ENCODE measurements at regions not wholly inside any gene's neighbourhood (a gene's known extent, or its start where the extent isn't known, plus 50 kb on each side); places are given as distances from the start of the nearest gene placed in this dataset.
"Not testable (repeated sequence)": the region's sequence is repeated elsewhere in the genome, so short reads cannot be mapped to it uniquely, and the experiment has no call there.

DNA sequence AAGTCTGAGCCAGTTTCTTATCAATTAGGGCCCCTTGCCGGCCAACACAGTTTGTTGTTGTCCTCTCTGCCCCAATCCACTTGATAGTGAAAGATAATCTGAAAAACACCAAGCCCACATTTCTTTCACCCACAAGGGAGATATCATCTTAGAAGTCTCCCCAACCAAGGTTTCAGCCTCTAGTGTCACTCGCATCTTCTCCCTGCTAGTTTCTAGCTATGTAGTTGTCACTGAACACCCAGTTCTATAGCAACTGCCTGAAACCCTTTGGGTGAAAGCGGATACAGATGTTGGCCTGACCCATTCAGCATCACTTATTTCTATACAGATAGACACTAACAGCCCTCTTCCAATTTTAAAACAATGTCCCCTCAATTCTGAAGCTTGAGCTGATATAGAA lies 116.3 kb downstream of the BMP15 start:
- H3K36me3 Mint-ChIP-seq (ENCODE audit: low read depth) = no peaks in the 10 kb centered on the region
- no peaks in the 10 kb centered on the region for H3K4me1 Mint-ChIP-seq (ENCODE audit: low read depth)
- H3K27ac Mint-ChIP-seq = no peak overlapping the region
- intact Hi-C loops (cut with micrococcal nuclease) = no loop called here
- DNase-seq (ENCODE audit: low spot score) = no peak
- H3K4me3 Mint-ChIP-seq = no peak overlapping the region
- H3K27me3 Mint-ChIP-seq (ENCODE audit: insufficient read depth) = peaks cover 3% of the 10 kb centered on the region
- H3K9me3 Mint-ChIP-seq = no peaks in the 10 kb centered on the region

DNA sequence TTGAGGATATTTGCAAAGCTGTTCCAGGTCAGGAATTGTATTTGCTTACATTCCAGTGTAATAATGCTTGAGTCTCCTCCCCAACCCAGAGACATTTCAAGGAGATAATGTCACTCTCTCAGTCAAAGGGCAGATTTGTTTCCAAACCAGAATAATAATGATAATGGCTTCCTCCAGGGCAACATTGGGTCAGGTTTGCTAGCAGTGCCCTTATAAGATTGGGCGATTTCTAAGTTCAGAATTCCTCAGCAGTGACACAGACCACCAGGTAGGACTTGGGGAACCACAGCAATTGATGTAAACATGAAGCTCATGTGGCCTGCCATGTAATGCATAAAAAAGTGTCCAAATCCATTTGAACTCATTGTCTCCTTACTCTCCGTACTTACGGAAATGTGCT lies 125.2 kb downstream of the BMP15 start:
- Mint-ChIP-seq H3K27me3 (ENCODE audit: insufficient read depth) (no peaks in the 10 kb centered on the region), H3K27ac (no peak overlapping the region), H3K9me3 (no peaks in the 10 kb centered on the region), H3K4me3 (no peak overlapping the region), H3K36me3 (ENCODE audit: low read depth) (no peaks in the 10 kb centered on the region), H3K4me1 (ENCODE audit: low read depth) (no peaks in the 10 kb centered on the region)
- intact Hi-C loops (cut with micrococcal nuclease) = no loop called here
- DNase-seq (ENCODE audit: low spot score) = no peak

GRCh38 chrX:51047950-51048349 lies 137.4 kb downstream of the BMP15 start:
- Mint-ChIP-seq H3K4me1 (ENCODE audit: low read depth) (no peaks in the 10 kb centered on the region), H3K4me3 (no peak overlapping the region), H3K36me3 (ENCODE audit: low read depth) (no peaks in the 10 kb centered on the region), H3K9me3 (no peaks in the 10 kb centered on the region), H3K27me3 (ENCODE audit: insufficient read depth) (peaks cover 6% of the 10 kb centered on the region), H3K27ac (no peak overlapping the region)
- intact Hi-C loops (cut with micrococcal nuclease) = no loop called here
- DNase-seq (ENCODE audit: low spot score) = no peak

DNA sequence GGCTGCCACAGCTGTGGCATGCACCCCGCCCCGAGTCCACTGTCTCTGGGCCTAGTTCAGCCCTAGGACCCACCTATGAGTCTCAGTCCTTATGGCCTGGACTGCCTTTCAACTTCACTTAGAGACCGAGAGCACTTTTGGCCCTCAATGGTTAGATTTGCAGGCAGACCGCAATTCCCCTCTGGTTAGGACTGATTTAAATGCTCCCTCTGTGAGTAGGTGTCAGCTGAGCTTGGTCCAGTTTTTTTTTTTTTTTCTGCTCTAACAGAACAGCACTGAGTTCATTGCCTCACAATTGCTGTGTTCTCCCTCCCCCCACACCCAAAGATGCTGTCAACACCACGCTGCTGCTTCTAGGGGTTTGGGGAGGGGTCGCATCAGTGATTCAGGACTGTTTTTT lies 143.2 kb downstream of the BMP15 start:
- no peak overlapping the region for H3K4me3 Mint-ChIP-seq
- H3K4me1 Mint-ChIP-seq (ENCODE audit: low read depth) = no peaks in the 10 kb centered on the region
- peaks cover 3% of the 10 kb centered on the region for H3K27me3 Mint-ChIP-seq (ENCODE audit: insufficient read depth)
- H3K27ac Mint-ChIP-seq = no peak overlapping the region
- intact Hi-C loops (cut with micrococcal nuclease) = no loop called here
- H3K9me3 Mint-ChIP-seq = no peaks in the 10 kb centered on the region
- DNase-seq (ENCODE audit: low spot score) = no peak
- no peaks in the 10 kb centered on the region for H3K36me3 Mint-ChIP-seq (ENCODE audit: low read depth)

DNA sequence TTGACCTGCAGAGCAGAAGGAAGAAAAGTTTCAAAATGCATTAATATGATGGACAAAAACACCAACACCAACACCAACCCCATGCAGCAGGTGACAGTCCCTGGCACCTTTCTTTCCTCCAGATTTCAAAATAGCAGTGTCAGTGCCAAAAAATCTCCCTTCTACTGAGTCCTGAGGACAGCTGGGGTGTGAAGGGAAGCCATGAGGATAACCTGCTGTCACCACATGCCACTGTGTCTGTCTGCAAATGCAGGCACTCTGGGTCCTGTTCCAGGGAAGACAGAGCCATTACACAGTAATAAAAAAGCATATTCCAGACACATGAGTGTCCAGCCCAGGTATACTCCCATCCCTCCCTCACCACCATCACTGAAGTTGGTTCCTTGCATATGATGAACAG lies 187.5 kb downstream of the BMP15 start:
- no peak overlapping the region for H3K4me3 Mint-ChIP-seq
- no peak overlapping the region for H3K27ac Mint-ChIP-seq
- no peaks in the 10 kb centered on the region for H3K9me3 Mint-ChIP-seq

GRCh38 chrX:51119058-51119926 lies 208.8 kb downstream of the BMP15 start:
- H3K27me3 Mint-ChIP-seq (ENCODE audit: insufficient read depth); H3K9me3 Mint-ChIP-seq; intact Hi-C loops (cut with micrococcal nuclease); DNase-seq (ENCODE audit: low spot score); H3K36me3 Mint-ChIP-seq (ENCODE audit: low read depth); H3K4me1 Mint-ChIP-seq (ENCODE audit: low read depth); H3K27ac Mint-ChIP-seq; H3K4me3 Mint-ChIP-seq: not testable (repeated sequence)

More for the DNA sequence above, 187.5 kb downstream of the BMP15 start:
- no peaks in the 10 kb centered on the region for H3K4me1 Mint-ChIP-seq (ENCODE audit: low read depth)
- DNase-seq (ENCODE audit: low spot score) = no peak
- no peaks in the 10 kb centered on the region for H3K27me3 Mint-ChIP-seq (ENCODE audit: insufficient read depth)
- H3K36me3 Mint-ChIP-seq (ENCODE audit: low read depth) = no peaks in the 10 kb centered on the region
- intact Hi-C loops (cut with micrococcal nuclease) = no loop called here

DNA sequence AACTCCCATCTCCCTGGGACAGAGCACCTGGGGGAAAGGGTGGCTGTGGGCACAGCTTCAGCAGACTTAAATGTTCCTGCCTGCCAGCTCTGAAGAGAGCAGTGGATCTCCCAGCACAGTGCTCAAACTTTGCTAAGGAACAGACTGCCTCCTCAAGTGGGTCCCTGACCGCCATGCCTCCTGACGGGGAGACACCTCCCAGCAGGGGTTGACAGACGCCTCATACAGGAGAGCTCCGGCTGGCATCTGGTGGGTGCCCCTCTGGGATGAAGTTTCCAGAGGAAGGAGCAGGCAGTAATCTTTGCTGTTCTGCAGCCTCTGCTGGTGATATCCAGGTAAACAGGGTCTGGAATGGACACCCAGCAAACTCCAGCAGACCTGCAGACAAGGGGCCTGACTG lies 206.9 kb upstream of the NUDT10 start:
- DNase-seq (ENCODE audit: low spot score); H3K9me3 Mint-ChIP-seq; intact Hi-C loops (cut with micrococcal nuclease); H3K36me3 Mint-ChIP-seq (ENCODE audit: low read depth); H3K27ac Mint-ChIP-seq; H3K4me1 Mint-ChIP-seq (ENCODE audit: low read depth); H3K27me3 Mint-ChIP-seq (ENCODE audit: insufficient read depth); H3K4me3 Mint-ChIP-seq: not testable (repeated sequence)

GRCh38 chrX:51144828-51145442 lies 187.7 kb upstream of the NUDT10 start:
- Mint-ChIP-seq H3K36me3 (ENCODE audit: low read depth) (no peaks in the 10 kb centered on the region), H3K4me1 (ENCODE audit: low read depth) (no peaks in the 10 kb centered on the region), H3K9me3 (no peaks in the 10 kb centered on the region), H3K27ac (no peak overlapping the region), H3K4me3 (no peak overlapping the region), H3K27me3 (ENCODE audit: insufficient read depth) (peaks cover 7% of the 10 kb centered on the region)
- peak; percentile 0 for DNase-seq (ENCODE audit: low spot score)
- intact Hi-C loops (cut with micrococcal nuclease) = loop anchor here (2.0 to 5.0 kb wide), 2 partner anchors 277 to 316 kb away; no protein-coding TSS in a partner anchor

GRCh38 chrX:51148848-51149247 lies 183.8 kb upstream of the NUDT10 start:
- intact Hi-C loops (cut with micrococcal nuclease) = no loop called here
- no peaks in the 10 kb centered on the region for H3K36me3 Mint-ChIP-seq (ENCODE audit: low read depth)
- DNase-seq (ENCODE audit: low spot score) = no peak
- H3K4me3 Mint-ChIP-seq = no peak overlapping the region
- H3K4me1 Mint-ChIP-seq (ENCODE audit: low read depth) = no peaks in the 10 kb centered on the region
- H3K27ac Mint-ChIP-seq = no peak overlapping the region
- no peaks in the 10 kb centered on the region for H3K9me3 Mint-ChIP-seq
- H3K27me3 Mint-ChIP-seq (ENCODE audit: insufficient read depth) = peaks cover 3% of the 10 kb centered on the region

DNA sequence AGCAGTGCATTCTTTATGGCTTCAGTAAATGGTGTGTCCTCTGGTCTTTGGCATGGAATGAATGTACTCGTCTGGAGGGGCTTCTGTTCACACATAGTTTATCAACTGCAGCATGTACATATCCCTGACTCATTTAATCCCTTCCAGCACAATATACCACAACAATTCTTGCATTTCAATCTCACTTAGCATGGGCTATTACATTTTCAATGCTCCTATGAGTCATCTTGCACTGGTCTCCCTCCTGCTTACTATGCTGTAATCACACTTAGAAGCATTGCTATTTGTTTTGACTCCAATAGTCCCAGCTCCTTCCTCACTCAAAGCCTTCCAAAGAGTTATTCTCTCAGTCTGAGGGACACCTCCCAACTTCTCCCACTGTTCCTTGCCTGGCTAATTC lies 180.9 kb upstream of the NUDT10 start:
- no peak overlapping the region for H3K4me3 Mint-ChIP-seq
- no peak for DNase-seq (ENCODE audit: low spot score)
- no peaks in the 10 kb centered on the region for H3K36me3 Mint-ChIP-seq (ENCODE audit: low read depth)
- H3K27ac Mint-ChIP-seq = no peak overlapping the region
- H3K27me3 Mint-ChIP-seq (ENCODE audit: insufficient read depth) = no peaks in the 10 kb centered on the region
- intact Hi-C loops (cut with micrococcal nuclease) = no loop called here
- no peaks in the 10 kb centered on the region for H3K9me3 Mint-ChIP-seq
- no peaks in the 10 kb centered on the region for H3K4me1 Mint-ChIP-seq (ENCODE audit: low read depth)

GRCh38 chrX:51155157-51155556 lies 177.5 kb upstream of the NUDT10 start:
- H3K27ac Mint-ChIP-seq = no peak overlapping the region

DNA sequence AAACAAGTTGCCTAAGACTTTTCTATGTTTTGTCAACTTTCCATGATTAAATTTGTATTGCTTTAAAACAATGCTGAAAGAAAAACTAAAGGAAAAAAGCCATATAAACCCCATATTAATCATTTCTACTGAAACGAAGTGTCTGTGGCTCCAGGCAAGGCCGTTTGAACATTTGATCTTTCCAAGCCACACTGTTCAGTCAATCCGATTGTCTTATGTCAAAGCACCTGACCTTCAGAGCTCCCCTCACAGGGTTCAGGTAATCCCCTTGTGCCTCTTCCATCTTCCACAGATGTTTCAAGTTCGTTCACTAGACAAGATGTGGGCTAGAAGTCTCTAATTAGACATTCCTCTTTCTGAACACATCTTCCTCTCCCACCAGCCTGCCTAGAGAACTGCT lies 177.1 kb upstream of the NUDT10 start:
- no peak overlapping the region for H3K27ac Mint-ChIP-seq
- H3K4me1 Mint-ChIP-seq (ENCODE audit: low read depth) = no peaks in the 10 kb centered on the region
- intact Hi-C loops (cut with micrococcal nuclease) = no loop called here
- no peaks in the 10 kb centered on the region for H3K9me3 Mint-ChIP-seq
- H3K36me3 Mint-ChIP-seq (ENCODE audit: low read depth) = no peaks in the 10 kb centered on the region
- no peak for DNase-seq (ENCODE audit: low spot score)
- H3K4me3 Mint-ChIP-seq = no peak overlapping the region
- no peaks in the 10 kb centered on the region for H3K27me3 Mint-ChIP-seq (ENCODE audit: insufficient read depth)

More at GRCh38 chrX:51155157-51155556, 177.5 kb upstream of the NUDT10 start:
- Mint-ChIP-seq H3K36me3 (ENCODE audit: low read depth) (no peaks in the 10 kb centered on the region), H3K4me3 (no peak overlapping the region), H3K27me3 (ENCODE audit: insufficient read depth) (no peaks in the 10 kb centered on the region), H3K9me3 (no peaks in the 10 kb centered on the region), H3K4me1 (ENCODE audit: low read depth) (no peaks in the 10 kb centered on the region)
- no peak for DNase-seq (ENCODE audit: low spot score)
- intact Hi-C loops (cut with micrococcal nuclease) = no loop called here

- H3K4me3 Mint-ChIP-seq = no peak overlapping the region
- intact Hi-C loops (cut with micrococcal nuclease) = no loop called here
- H3K27me3 Mint-ChIP-seq (ENCODE audit: insufficient read depth) = no peaks in the 10 kb centered on the region
- no peaks in the 10 kb centered on the region for H3K4me1 Mint-ChIP-seq (ENCODE audit: low read depth)
- no peak for DNase-seq (ENCODE audit: low spot score)
- no peaks in the 10 kb centered on the region for H3K9me3 Mint-ChIP-seq
- H3K36me3 Mint-ChIP-seq (ENCODE audit: low read depth) = no peaks in the 10 kb centered on the region
- H3K27ac Mint-ChIP-seq = no peak overlapping the region
Observed at GRCh38 chrX:51158231-51158630, 174.4 kb upstream of the NUDT10 start.

Measured in activated T-helper 1 cell treated with anti-CD3 and anti-CD28 coated beads, Interleukin-12 subunit alpha, Interleukin-12 subunit beta, Interleukin-2, Interleukin-4 antibody, amounts not matched to agents 30 ng/mL and 10 ng/mL and 1 ng/mL, durations not matched to agents 14 hours and 24 hours and 36 hours (primary cell).